ENCODE measurements at regions not wholly inside any gene's neighbourhood (a gene's known extent, or its start where the extent isn't known, plus 50 kb on each side); places are given as distances from the start of the nearest gene placed in this dataset.
"Not testable (repeated sequence)": the region's sequence is repeated elsewhere in the genome, so short reads cannot be mapped to it uniquely, and the experiment has no call there.

- no peak for DNase-seq (ENCODE audit: low read depth in 4 of 4, low spot score in 3 of 4)
These were observed 103.2 kb upstream of the EIF5 start for GRCh38 chr14:103230658-103231334.

- no peak for DNase-seq (ENCODE audit: low read depth in 4 of 4, low spot score in 3 of 4)
These were observed 102.5 kb upstream of the EIF5 start for GRCh38 chr14:103231376-103232019.

GRCh38 chr14:103232031-103232808 lies 101.8 kb upstream of the EIF5 start:
- no peak for DNase-seq (ENCODE audit: low read depth in 4 of 4, low spot score in 3 of 4)

GRCh38 chr14:103232831-103233319 lies 101.2 kb upstream of the EIF5 start:
- DNase-seq (ENCODE audit: low read depth in 4 of 4, low spot score in 3 of 4) = no peak

- DNase-seq (ENCODE audit: low read depth in 4 of 4, low spot score in 3 of 4) = no peak
These were observed 100.7 kb upstream of the EIF5 start for GRCh38 chr14:103233328-103233727.

- DNase-seq (ENCODE audit: low read depth in 4 of 4, low spot score in 3 of 4) = not testable (repeated sequence)
These were observed 99.2 kb upstream of the EIF5 start for GRCh38 chr14:103234826-103235225.

- DNase-seq (ENCODE audit: low read depth in 4 of 4, low spot score in 3 of 4) = not testable (repeated sequence)
These were observed 98.5 kb upstream of the EIF5 start for GRCh38 chr14:103235506-103235905.

GRCh38 chr14:103239751-103240150 lies 94.3 kb upstream of the EIF5 start:
- DNase-seq (ENCODE audit: low read depth in 4 of 4, low spot score in 3 of 4) = no peak

GRCh38 chr14:103241531-103241930 lies 92.5 kb upstream of the EIF5 start:
- DNase-seq (ENCODE audit: low read depth in 4 of 4, low spot score in 3 of 4) = no peak

GRCh38 chr14:103243764-103244737 lies 90.0 kb upstream of the EIF5 start:
- DNase-seq (ENCODE audit: low read depth in 4 of 4, low spot score in 3 of 4) = no peak

- not testable (repeated sequence) for DNase-seq (ENCODE audit: low read depth in 4 of 4, low spot score in 3 of 4)
These were observed 88.4 kb upstream of the EIF5 start for GRCh38 chr14:103245624-103246031.

- no peak for DNase-seq (ENCODE audit: low read depth in 4 of 4, low spot score in 3 of 4)
These were observed 88.0 kb upstream of the EIF5 start for GRCh38 chr14:103246070-103246469.

- DNase-seq (ENCODE audit: low read depth in 4 of 4, low spot score in 3 of 4) = no peak
These were observed 86.8 kb upstream of the EIF5 start for GRCh38 chr14:103247169-103247606.

GRCh38 chr14:103250181-103250580 lies 83.9 kb upstream of the EIF5 start:
- no peak for DNase-seq (ENCODE audit: low read depth in 4 of 4, low spot score in 3 of 4)

- no peak for DNase-seq (ENCODE audit: low read depth in 4 of 4, low spot score in 3 of 4)
These were observed 83.2 kb upstream of the EIF5 start for GRCh38 chr14:103250874-103251273.

GRCh38 chr14:103255555-103255954 lies 78.5 kb upstream of the EIF5 start:
- no peak for DNase-seq (ENCODE audit: low read depth in 4 of 4, low spot score in 3 of 4)

GRCh38 chr14:103256406-103256805 lies 77.6 kb upstream of the EIF5 start:
- DNase-seq (ENCODE audit: low read depth in 4 of 4, low spot score in 3 of 4) = no peak

- DNase-seq (ENCODE audit: low read depth in 4 of 4, low spot score in 3 of 4) = no peak
These were observed 76.7 kb upstream of the EIF5 start for GRCh38 chr14:103257211-103257962.

- no peak for DNase-seq (ENCODE audit: low read depth in 4 of 4, low spot score in 3 of 4)
These were observed 75.8 kb upstream of the EIF5 start for GRCh38 chr14:103258211-103258610.

GRCh38 chr14:103259184-103259583 lies 74.9 kb upstream of the EIF5 start:
- DNase-seq (ENCODE audit: low read depth in 4 of 4, low spot score in 3 of 4) = no peak
